T-helper 2 cell treated with Interferon-gamma antibody and Interleukin-4, amounts not matched to agents 5 μg/mL and 100 μg/mL, for 36 hours (primary cell): ENCODE measurements at regions not wholly inside any gene's neighbourhood (a gene's known extent, or its start where the extent isn't known, plus 50 kb on each side); places are given as distances from the start of the nearest gene placed in this dataset.

Experiments
- DNase-seq: peaks from one replicate; pipeline ENCODE4 v3.0.0; 2021; ENCODE audit warnings: low spot score
- H3K27ac Mint-ChIP-seq: one replicate; pipeline ENCODE4 v1.8.0; 2021; ENCODE audit warnings: mild to moderate bottlenecking, mixed read lengths
- H3K27me3 Mint-ChIP-seq: one replicate; pipeline ENCODE4 v1.8.0; 2021; ENCODE audit warnings: low read depth, mixed read lengths
- H3K36me3 Mint-ChIP-seq: one replicate; pipeline ENCODE4 v1.8.0; 2021; ENCODE audit warnings: low read depth, mixed read lengths
- H3K4me1 Mint-ChIP-seq: one replicate; pipeline ENCODE4 v1.8.0; 2021; ENCODE audit warnings: low read depth, mixed read lengths
- H3K4me3 Mint-ChIP-seq: one replicate; pipeline ENCODE4 v1.8.0; 2022; ENCODE audit warnings: mild to moderate bottlenecking, moderate library complexity, mixed read lengths
- H3K9me3 Mint-ChIP-seq: one replicate; pipeline ENCODE4 v1.8.0; 2021; ENCODE audit warnings: mixed read lengths

DNA sequence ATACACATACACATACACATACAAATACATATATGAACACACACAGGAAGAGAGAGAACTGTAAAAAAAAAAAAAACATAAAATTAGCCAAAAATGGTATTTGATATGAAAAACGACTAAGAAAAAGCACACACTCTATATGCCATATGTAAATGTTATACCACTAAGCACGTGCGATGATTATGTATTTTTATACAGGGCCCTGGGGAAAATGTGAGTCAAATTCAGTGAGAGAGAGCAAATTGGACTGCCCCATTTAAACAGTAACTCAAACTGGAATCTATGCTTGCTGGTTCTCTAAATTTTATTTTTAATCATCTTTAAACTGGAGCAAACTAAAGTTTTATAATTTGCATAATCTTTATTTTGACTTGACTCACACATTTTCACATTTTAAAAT lies 197.8 kb upstream of the MTNR1B start:
- Mint-ChIP-seq H3K9me3 (no peaks in the 10 kb centered on the region), H3K4me1 (peaks cover 1% of the 10 kb centered on the region), H3K27me3 (peaks cover 10% of the 10 kb centered on the region), H3K27ac (no peak overlapping the region), H3K4me3 (no peak overlapping the region), H3K36me3 (no peaks in the 10 kb centered on the region)
- no peak for DNase-seq

DNA sequence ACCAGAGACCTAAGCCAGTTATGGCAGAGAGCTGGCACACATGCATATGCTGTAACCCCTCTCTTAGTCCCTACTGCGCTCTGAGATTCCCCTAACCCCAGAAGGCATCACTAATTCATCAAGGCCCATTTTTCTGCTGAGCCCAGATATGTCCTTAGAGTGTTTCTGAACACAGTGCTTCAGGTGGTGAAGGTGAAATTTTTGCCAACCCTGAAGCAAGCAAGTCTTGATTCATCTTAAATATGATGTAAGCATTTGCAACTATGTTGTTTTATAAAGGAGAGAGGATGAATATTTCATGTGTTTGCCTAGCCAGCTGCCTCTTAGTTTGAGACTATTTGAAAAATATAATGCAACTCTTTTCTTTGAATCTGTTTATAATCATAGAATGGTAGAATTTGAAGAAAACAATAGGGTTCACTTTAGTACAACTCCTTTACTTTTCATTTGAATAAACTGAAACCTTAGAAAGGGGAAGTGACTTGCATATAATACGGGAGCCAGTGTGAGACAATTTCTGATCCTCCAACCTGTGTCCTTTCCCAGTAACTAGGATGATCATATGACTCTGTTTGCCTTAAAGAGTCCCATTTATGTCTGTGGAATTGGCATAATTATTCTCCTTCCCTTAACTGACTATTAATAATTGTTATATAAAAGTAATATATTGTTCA lies 194.3 kb upstream of the MTNR1B start:
- DNase-seq = no peak
- peaks cover 7% of the 10 kb centered on the region for H3K27me3 Mint-ChIP-seq
- H3K4me3 Mint-ChIP-seq = no peak overlapping the region
- H3K9me3 Mint-ChIP-seq = no peaks in the 10 kb centered on the region
- no peaks in the 10 kb centered on the region for H3K36me3 Mint-ChIP-seq
- no peaks in the 10 kb centered on the region for H3K4me1 Mint-ChIP-seq
- H3K27ac Mint-ChIP-seq = no peak overlapping the region

DNA sequence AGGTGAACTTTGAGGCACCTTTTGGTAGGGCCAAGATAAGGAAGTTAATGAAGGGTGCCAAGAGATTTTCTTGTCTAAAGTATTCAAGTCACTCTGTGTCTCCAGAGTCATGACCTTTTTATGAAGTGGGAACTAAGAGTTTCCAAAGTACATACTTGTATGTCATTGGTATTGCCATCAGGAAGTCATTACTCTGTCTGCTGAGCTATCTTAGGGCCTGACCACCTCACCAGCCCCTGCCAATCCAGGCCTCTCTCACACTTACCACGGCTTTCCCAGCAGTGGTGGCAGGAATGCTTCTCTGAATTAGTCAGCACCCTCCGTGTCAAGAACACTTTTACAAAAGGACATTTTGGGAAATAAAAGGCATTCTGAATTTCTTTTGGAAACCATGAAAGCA lies 192.8 kb upstream of the MTNR1B start:
- no peaks in the 10 kb centered on the region for H3K36me3 Mint-ChIP-seq
- no peaks in the 10 kb centered on the region for H3K9me3 Mint-ChIP-seq
- no peaks in the 10 kb centered on the region for H3K4me1 Mint-ChIP-seq
- no peak overlapping the region for H3K4me3 Mint-ChIP-seq
- no peak for DNase-seq
- no peak overlapping the region for H3K27ac Mint-ChIP-seq
- peaks cover 2% of the 10 kb centered on the region for H3K27me3 Mint-ChIP-seq

DNA sequence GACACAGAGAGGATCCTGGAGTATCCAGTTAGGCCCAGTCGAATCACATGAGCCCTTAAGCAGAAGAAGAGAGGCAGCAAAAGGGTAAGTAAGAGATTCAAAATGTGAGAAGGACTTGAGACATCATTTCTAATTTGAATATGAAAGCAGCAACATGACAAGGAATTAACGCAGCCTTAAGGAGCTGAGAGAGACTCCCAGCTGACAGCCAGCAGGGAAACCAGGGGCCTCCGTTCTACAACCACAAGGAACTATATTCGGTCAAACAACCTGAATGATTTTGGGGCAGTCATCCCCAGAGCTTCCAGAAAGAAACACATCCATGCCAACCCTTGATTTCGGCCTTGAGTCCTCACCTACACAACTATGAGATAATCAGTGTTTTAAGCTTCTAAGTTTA lies 189.7 kb upstream of the MTNR1B start:
- Mint-ChIP-seq H3K9me3 (no peaks in the 10 kb centered on the region), H3K27me3 (peaks cover 2% of the 10 kb centered on the region)

DNA sequence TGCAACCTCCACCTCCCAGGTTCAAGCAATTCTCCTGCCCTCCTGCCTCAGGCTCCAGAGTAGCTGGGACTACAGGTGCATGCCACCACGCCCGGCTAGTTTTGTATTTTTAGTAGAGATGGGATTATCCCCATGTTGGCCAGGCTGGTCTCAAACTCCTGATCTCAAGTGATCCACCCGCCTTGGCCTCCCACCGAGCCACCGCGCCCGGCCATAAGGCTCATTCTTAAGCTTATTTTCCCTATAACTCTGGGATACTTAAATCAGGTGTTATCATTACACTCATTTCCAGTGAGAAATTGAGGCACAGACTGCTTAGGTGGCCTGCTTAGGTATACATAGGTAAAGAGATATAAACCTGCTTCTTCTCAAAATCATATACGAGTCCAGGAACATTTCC lies 188.3 kb upstream of the MTNR1B start:
- Mint-ChIP-seq H3K27me3 (peaks cover 2% of the 10 kb centered on the region), H3K4me3 (no peak overlapping the region), H3K9me3 (no peaks in the 10 kb centered on the region), H3K27ac (no peak overlapping the region), H3K4me1 (no peaks in the 10 kb centered on the region), H3K36me3 (no peaks in the 10 kb centered on the region)
- no peak for DNase-seq

More for the DNA sequence above, 189.7 kb upstream of the MTNR1B start:
- DNase-seq = no peak
- Mint-ChIP-seq H3K36me3 (no peaks in the 10 kb centered on the region), H3K4me3 (no peak overlapping the region), H3K4me1 (no peaks in the 10 kb centered on the region), H3K27ac (no peak overlapping the region)

DNA sequence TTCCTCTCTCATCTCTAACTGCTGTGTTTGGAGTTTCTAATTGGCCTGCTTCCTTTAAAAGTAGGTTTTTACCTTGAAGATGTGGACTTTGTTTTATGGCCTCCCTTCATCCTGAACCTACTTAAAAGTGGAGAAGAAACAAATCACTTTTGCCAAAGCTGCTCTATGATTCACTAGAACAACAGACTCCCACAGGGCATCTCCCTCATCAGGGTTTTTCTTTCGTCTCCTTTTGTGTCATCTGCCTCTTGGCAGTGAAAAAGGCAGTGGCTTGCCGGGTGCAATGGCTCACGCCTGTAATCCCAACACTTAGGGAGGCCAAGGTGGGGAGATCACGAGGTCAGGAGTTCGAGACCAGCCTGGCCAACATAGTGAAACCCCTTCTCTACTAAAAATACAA lies 186.6 kb upstream of the MTNR1B start:
- no peak for DNase-seq
- H3K4me3 Mint-ChIP-seq = no peak overlapping the region
- no peaks in the 10 kb centered on the region for H3K36me3 Mint-ChIP-seq
- peaks cover 2% of the 10 kb centered on the region for H3K27me3 Mint-ChIP-seq
- H3K9me3 Mint-ChIP-seq = no peaks in the 10 kb centered on the region
- H3K4me1 Mint-ChIP-seq = no peaks in the 10 kb centered on the region
- H3K27ac Mint-ChIP-seq = no peak overlapping the region

DNA sequence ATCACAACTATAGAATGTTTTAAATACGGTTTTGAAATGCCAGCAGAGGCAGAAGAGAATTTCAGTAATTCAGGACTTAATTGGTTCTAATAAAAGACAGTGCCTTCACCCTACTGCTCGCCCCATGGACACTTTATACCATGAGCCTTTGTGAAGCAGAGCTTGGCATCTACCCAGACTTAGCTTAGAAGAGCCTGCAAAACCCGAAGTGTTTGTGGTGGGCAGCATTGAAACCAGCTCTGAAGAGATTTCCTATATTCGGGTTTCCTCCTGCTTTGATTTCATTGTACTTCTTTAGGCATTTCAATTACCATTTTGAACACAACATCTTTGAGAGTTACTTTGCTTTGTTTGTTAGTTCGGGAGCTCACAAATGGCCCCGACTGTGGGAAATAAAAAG lies 185.1 kb upstream of the MTNR1B start:
- no peak overlapping the region for H3K27ac Mint-ChIP-seq
- H3K9me3 Mint-ChIP-seq = no peaks in the 10 kb centered on the region
- no peaks in the 10 kb centered on the region for H3K36me3 Mint-ChIP-seq
- peaks cover 2% of the 10 kb centered on the region for H3K27me3 Mint-ChIP-seq
- no peak overlapping the region for H3K4me3 Mint-ChIP-seq
- DNase-seq = no peak
- no peaks in the 10 kb centered on the region for H3K4me1 Mint-ChIP-seq

DNA sequence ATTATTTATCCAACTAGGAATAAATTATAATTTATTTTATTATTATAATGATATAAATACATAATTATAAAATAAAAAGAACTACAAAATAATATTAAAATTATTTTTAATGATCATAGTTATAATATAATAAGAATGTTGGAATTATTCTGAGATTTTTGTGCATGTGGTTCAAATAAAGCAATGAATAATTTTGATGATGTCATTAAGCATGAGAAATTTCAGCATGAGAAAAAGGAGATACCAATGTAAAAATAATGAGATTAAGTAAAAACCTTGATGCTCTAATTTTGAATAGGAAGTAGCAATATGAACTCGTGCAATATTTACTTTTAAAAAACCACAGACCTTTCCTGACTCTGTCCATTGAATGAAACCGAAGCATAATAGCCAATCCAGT lies 181.8 kb upstream of the MTNR1B start:
- Mint-ChIP-seq H3K4me1 (no peaks in the 10 kb centered on the region), H3K9me3 (no peaks in the 10 kb centered on the region), H3K4me3 (no peak overlapping the region), H3K27me3 (peaks cover 2% of the 10 kb centered on the region), H3K36me3 (no peaks in the 10 kb centered on the region), H3K27ac (no peak overlapping the region)
- DNase-seq = no peak

DNA sequence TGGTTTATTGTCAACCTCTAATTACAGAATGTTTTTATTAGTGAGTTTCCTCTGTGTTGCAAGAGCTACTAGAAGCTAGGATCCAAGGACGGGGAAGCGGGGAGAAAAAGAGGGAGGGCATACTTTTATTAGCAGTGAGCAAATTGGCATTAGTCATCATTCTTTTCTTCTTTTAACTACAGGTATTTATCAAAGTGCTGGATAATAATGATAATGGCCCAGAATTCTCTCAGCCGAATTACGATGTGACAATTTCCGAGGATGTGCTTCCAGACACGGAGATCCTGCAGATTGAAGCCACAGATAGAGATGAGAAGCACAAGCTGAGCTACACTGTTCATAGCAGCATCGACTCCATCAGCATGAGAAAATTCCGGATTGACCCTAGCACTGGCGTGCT lies 179.7 kb upstream of the MTNR1B start:
- H3K4me1 Mint-ChIP-seq = no peaks in the 10 kb centered on the region
- H3K9me3 Mint-ChIP-seq = no peaks in the 10 kb centered on the region
- no peak overlapping the region for H3K4me3 Mint-ChIP-seq
- H3K27me3 Mint-ChIP-seq = no peaks in the 10 kb centered on the region
- DNase-seq = no peak
- no peaks in the 10 kb centered on the region for H3K36me3 Mint-ChIP-seq
- no peak overlapping the region for H3K27ac Mint-ChIP-seq

DNA sequence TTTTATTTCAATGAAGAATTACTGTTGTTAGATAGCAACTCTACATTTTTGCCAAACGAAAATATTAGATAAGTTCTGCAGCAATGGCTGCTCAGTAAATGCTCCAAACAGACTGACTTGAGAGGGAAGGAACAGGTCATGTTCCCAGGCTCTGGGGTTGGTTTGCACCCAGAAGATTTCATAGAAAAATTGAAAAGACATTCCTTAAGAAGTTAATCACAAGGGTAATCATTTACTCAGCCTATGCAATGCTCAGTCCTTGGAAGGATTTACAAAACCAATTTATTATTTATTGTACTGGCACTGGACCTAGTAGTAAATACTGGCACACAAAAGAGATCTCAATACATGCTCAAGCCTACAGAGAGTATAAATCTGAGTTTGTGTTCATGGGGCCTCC lies 179.1 kb upstream of the MTNR1B start:
- Mint-ChIP-seq H3K27ac (no peak overlapping the region), H3K4me1 (no peaks in the 10 kb centered on the region), H3K9me3 (no peaks in the 10 kb centered on the region), H3K27me3 (no peaks in the 10 kb centered on the region), H3K36me3 (no peaks in the 10 kb centered on the region), H3K4me3 (no peak overlapping the region)
- DNase-seq = no peak

DNA sequence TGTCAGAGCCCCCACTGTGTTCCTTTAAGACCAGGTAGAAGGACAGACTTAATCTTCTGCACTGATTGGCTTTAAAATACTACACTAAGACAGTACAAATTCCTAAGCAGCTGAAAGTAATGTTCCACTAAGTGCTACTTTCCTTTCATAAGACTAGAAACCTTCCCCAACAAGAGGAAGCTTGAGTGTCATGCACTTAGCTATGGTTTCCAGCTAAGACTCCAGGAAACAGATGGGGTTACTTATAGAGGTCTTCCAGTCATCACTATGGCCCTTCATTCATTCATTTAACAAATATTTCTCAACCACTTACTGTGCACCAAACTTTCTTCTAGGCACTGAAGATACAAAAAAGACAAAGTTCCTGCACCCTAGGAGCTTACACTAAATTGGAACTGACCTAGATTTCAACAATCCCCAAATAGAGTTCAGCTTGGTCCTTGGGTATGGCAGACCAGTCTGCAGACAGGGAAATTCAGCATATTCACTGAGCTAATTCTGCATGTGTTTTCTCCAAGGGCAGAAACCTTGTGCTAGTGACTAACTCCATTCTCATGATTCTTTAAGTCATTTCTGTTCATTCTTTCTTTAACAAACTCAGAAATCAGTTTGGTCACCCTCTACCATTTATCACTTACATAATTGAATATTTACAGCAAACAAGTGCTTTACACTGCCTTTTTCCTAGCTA lies 178.4 kb upstream of the MTNR1B start:
- Mint-ChIP-seq H3K4me1 (no peaks in the 10 kb centered on the region), H3K36me3 (no peaks in the 10 kb centered on the region), H3K9me3 (no peaks in the 10 kb centered on the region)

DNA sequence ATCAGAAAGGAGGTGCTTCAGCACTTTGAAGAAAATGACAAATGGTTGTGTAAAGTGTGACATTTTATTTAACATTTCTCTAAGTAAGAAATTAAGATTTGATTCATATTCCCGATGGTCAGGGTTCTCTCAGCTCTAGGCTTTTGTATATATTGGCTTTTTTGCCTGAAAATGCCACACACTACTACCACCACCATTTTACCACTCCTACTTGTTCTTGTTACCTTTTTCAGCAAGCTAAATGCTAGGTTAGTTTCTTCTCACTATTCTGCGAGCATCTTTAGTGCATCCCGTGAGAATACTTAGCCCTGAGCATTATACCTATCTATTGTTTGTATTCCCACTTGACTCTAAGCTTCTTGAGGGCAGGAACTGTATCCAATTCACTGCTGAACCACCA lies 177.6 kb upstream of the MTNR1B start:
- DNase-seq = no peak
- no peak overlapping the region for H3K27ac Mint-ChIP-seq

More for the DNA sequence above, 178.4 kb upstream of the MTNR1B start:
- no peak for DNase-seq
- Mint-ChIP-seq H3K4me3 (no peak overlapping the region), H3K27me3 (no peaks in the 10 kb centered on the region), H3K27ac (no peak overlapping the region)

DNA sequence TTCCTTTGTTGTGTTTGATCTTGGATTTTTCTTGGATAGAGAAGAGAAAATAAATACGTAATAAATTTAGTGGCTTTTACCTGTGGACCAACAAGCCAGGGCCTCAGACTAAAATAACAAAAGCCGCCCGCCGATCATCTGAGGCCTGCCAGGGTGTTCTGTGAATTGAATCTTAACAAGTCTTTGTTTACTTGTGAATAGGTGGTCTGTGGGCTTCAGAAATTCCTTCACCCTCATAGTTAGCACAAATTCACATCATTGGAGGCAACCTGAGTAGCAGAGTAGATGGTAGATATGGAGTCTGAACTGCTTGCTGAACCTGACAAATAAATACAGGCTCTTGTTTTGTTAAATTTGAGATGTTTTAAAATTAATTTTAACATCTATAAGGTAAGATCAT lies 176.3 kb upstream of the MTNR1B start:
- no peaks in the 10 kb centered on the region for H3K36me3 Mint-ChIP-seq

More for the DNA sequence above, 177.6 kb upstream of the MTNR1B start:
- Mint-ChIP-seq H3K4me3 (no peak overlapping the region), H3K4me1 (no peaks in the 10 kb centered on the region), H3K27me3 (no peaks in the 10 kb centered on the region), H3K9me3 (no peaks in the 10 kb centered on the region), H3K36me3 (no peaks in the 10 kb centered on the region)

DNA sequence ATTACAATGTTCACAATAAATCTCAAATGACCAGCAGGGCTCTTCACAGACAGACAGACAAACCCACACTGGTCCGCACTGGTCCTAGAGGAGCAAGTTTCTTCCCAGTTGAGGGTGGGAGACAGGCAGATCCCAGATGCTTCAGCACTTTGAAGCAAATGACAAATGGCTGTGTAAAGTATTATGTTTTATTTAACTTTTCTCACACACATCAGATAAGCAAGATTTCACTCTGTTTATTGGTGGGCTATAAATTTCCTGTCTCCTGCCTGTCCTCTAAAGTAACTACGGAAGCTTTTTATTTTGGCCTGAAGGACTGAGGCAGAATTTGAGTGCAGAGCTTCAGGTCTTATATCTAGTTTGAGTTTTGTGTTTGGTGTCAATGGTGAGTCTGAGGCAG lies 174.7 kb upstream of the MTNR1B start:
- Mint-ChIP-seq H3K27ac (no peak overlapping the region), H3K27me3 (no peaks in the 10 kb centered on the region), H3K9me3 (peaks cover 3% of the 10 kb centered on the region), H3K36me3 (no peaks in the 10 kb centered on the region), H3K4me3 (no peak overlapping the region), H3K4me1 (no peaks in the 10 kb centered on the region)
- no peak for DNase-seq

More for the DNA sequence above, 176.3 kb upstream of the MTNR1B start:
- H3K4me3 Mint-ChIP-seq = no peak overlapping the region
- no peaks in the 10 kb centered on the region for H3K27me3 Mint-ChIP-seq
- no peaks in the 10 kb centered on the region for H3K9me3 Mint-ChIP-seq
- no peak for DNase-seq
- H3K27ac Mint-ChIP-seq = no peak overlapping the region
- H3K4me1 Mint-ChIP-seq = no peaks in the 10 kb centered on the region

DNA sequence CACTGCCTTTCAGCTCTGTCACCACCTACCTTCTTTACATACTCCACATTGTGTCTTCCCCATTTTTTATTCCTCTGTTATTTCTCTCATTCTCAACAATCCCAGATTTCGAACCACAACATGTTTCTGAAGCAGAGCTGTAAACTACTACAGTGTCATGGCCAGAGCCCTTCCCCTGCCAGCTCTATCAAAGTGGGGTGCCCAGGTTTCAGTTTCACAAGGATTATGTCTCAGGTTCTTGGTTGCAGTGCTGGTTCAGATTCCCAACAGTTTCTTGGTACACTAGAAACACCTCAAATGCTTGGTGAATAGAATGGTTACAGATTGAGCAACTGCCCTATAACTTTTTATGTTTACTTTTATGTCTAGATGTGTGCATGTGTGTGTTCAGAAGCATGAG lies 172.7 kb upstream of the MTNR1B start:
- Mint-ChIP-seq H3K36me3 (no peaks in the 10 kb centered on the region), H3K4me1 (no peaks in the 10 kb centered on the region), H3K27me3 (no peaks in the 10 kb centered on the region), H3K4me3 (no peak overlapping the region), H3K9me3 (peaks cover 8% of the 10 kb centered on the region), H3K27ac (no peak overlapping the region)
- no peak for DNase-seq
